Ascending aorta (tissue), 2 donors: ENCODE measurements at regions not wholly inside any gene's neighbourhood (a gene's known extent, or its start where the extent isn't known, plus 50 kb on each side); places are given as distances from the start of the nearest gene placed in this dataset.

Experiments used
- DNase-seq, 2 donors: peaks; one replicate each; pipeline ENCODE4 v3.0.0-alpha.2; 2019; ENCODE audit warnings: low spot score in 2 of 2
- H3K27ac ChIP-seq, 2 donors: fragments of 200-600 bp; sonication (generic); one replicate each; pipeline ENCODE4 v1.5.1; 2016 to 2017; ENCODE audit warnings: mild to moderate bottlenecking in 1 of 2
- H3K27me3 ChIP-seq: fragments of 200-600 bp; sonication (generic); one replicate; pipeline ENCODE4 v1.5.1; 2017
- H3K36me3 ChIP-seq, 2 donors: fragments of 200-600 bp; sonication (generic); one replicate each; pipeline ENCODE4 v1.5.1; 2016
- H3K4me1 ChIP-seq, 2 donors: fragments of 200-600 bp; sonication (generic); one replicate each; pipeline ENCODE4 v1.5.1; 2016 to 2017; ENCODE audit warnings: mild to moderate bottlenecking in 1 of 2
- H3K4me3 ChIP-seq, 2 donors: fragments of 200-600 bp; sonication (generic); one replicate each; pipeline ENCODE4 v1.5.1; 2016 to 2017; ENCODE audit warnings: mild to moderate bottlenecking in 1 of 2
- H3K9me3 ChIP-seq, 2 donors: fragments of 200-600 bp; sonication (generic); one replicate each; pipeline ENCODE4 v1.5.1; 2016
- CTCF ChIP-seq, 3 experiments: fragments of 200-600 bp in 2 of 3; fragments of 450-650 bp in 1 of 3; sonication (generic) in 2 of 3; IDR thresholded peaks; one replicate each; pipeline ENCODE4 v1.5.1; 2016 to 2019; ENCODE audit warnings: antibody characterized with exemption in 3 of 3, mild to moderate bottlenecking in 1 of 3, moderate library complexity in 1 of 3
- intact Hi-C: fragments of 100-400 bp; cut with DNase I; formaldehyde crosslinking; loops from one replicate; pipeline ENCODE4 v1.15.1; 2023

- no peaks in the 10 kb centered on the region for H3K27me3 ChIP-seq
- H3K27ac ChIP-seq: no peak overlapping the region
- TF ChIP-seq CTCF (IDR thresholded peaks at IDR 0.05): no peak
- no peak overlapping the region for H3K4me3 ChIP-seq
- no peaks in the 10 kb centered on the region for H3K36me3 ChIP-seq
- no peaks in the 10 kb centered on the region for H3K9me3 ChIP-seq
- intact Hi-C loops: loop anchor here (5.0 kb wide), 1 partner anchor 69 kb away; no protein-coding TSS in a partner anchor
- no peaks in the 10 kb centered on the region for H3K4me1 ChIP-seq
- DNase-seq: no peak
These were observed 118.9 kb upstream of the NXT1 start for GRCh38 chr20:23231561-23232218.

GRCh38 chr20:23230766-23231385, 119.7 kb upstream of the NXT1 start:
- no peak for TF ChIP-seq CTCF (IDR thresholded peaks at IDR 0.05)
- Histone ChIP-seq H3K36me3 (no peaks in the 10 kb centered on the region), H3K27me3 (no peaks in the 10 kb centered on the region), H3K9me3 (no peaks in the 10 kb centered on the region), H3K27ac (no peak overlapping the region), H3K4me1 (no peaks in the 10 kb centered on the region), H3K4me3 (no peak overlapping the region)
- DNase-seq: no peak
- intact Hi-C loops: loop anchor here (5.0 kb wide), 1 partner anchor 69 kb away; no protein-coding TSS in a partner anchor

- Histone ChIP-seq H3K9me3 (no peaks in the 10 kb centered on the region), H3K4me3 (no peak overlapping the region), H3K27ac (no peak overlapping the region), H3K27me3 (no peaks in the 10 kb centered on the region), H3K36me3 (no peaks in the 10 kb centered on the region), H3K4me1 (no peaks in the 10 kb centered on the region)
- no peak for DNase-seq
- intact Hi-C loops: loop anchor here (5.0 kb wide), 1 partner anchor 68 kb away; no protein-coding TSS in a partner anchor
- no peak for TF ChIP-seq CTCF (IDR thresholded peaks at IDR 0.05)
These were observed 120.6 kb upstream of the NXT1 start for GRCh38 chr20:23229989-23230388.

GRCh38 chr20:23228912-23229311, 121.7 kb upstream of the NXT1 start:
- no peak for TF ChIP-seq CTCF (IDR thresholded peaks at IDR 0.05)
- no peak overlapping the region for H3K4me3 ChIP-seq
- no peak overlapping the region for H3K27ac ChIP-seq
- no peak for DNase-seq
- no peaks in the 10 kb centered on the region for H3K36me3 ChIP-seq
- no peaks in the 10 kb centered on the region for H3K9me3 ChIP-seq
- intact Hi-C loops: no loop called here
- H3K27me3 ChIP-seq: no peaks in the 10 kb centered on the region
- H3K4me1 ChIP-seq: no peaks in the 10 kb centered on the region

DNA sequence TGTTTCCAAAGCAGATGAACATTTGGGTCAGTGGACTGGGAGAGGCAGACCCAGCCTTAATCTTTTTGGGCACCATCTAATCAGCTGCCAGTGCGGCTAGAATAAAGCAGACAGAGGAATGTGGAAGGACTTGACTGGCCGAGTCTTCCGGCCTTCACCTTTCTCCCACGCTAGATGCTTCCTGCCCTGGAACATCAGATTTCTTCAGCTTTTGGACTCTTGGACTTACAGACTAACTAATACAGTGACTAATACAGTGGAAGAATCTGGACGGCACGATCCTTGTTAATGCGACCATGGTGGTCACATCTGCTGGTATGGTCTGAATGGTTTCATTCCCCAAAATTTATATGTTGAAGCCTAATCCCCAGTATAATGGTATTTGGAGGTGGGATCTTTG, 122.6 kb upstream of the NXT1 start:
- Histone ChIP-seq H3K36me3 (no peaks in the 10 kb centered on the region), H3K27ac (no peak overlapping the region), H3K27me3 (no peaks in the 10 kb centered on the region), H3K9me3 (no peaks in the 10 kb centered on the region), H3K4me1 (no peaks in the 10 kb centered on the region), H3K4me3 (no peak overlapping the region)
- no peak for DNase-seq
- intact Hi-C loops: no loop called here
- TF ChIP-seq CTCF (IDR thresholded peaks at IDR 0.05): no peak
